Large intestine (tissue), 3 donors: ENCODE measurements at regions not wholly inside any gene's neighbourhood (a gene's known extent, or its start where the extent isn't known, plus 50 kb on each side); places are given as distances from the start of the nearest gene placed in this dataset.
"Not testable (repeated sequence)": the region's sequence is repeated elsewhere in the genome, so short reads cannot be mapped to it uniquely, and the experiment has no call there.

Experiments used
- DNase-seq, 2 donors: peaks; one replicate each; pipeline versions ENCODE4 v3.0.0 to v3.0.0-alpha.2; 2013
- H3K27ac ChIP-seq: one replicate; pipeline ENCODE4 v1.5.1; 2013; ENCODE audit warnings: low read length
- H3K27me3 ChIP-seq: 2 replicates; pipeline ENCODE4 v1.6.1; 2013; ENCODE audit warnings: low read length; ENCODE audit not compliant: control insufficient read depth, insufficient read depth
- H3K36me3 ChIP-seq: 2 replicates; pipeline ENCODE4 v1.6.1; 2013; ENCODE audit warnings: low read length; ENCODE audit not compliant: control insufficient read depth, insufficient read depth
- H3K4me1 ChIP-seq: one replicate; pipeline ENCODE4 v1.6.1; 2013; ENCODE audit warnings: low read length; ENCODE audit not compliant: control insufficient read depth, insufficient read depth
- H3K4me3 ChIP-seq: one replicate; pipeline ENCODE4 v1.5.1; 2013; ENCODE audit warnings: low read length
- H3K9me3 ChIP-seq: one replicate; pipeline ENCODE4 v1.6.1; 2013; ENCODE audit warnings: mild to moderate bottlenecking, low read depth, low read length, moderate library complexity; ENCODE audit not compliant: control insufficient read depth
- WGBS: methylation state at CpG from one replicate; pipeline ENCODE4 v1.1.5; 2013; ENCODE audit warnings: low lambda C conversion rate; ENCODE audit not compliant: insufficient coverage; 5-methylcytosine and 5-hydroxymethylcytosine counted together

DNA sequence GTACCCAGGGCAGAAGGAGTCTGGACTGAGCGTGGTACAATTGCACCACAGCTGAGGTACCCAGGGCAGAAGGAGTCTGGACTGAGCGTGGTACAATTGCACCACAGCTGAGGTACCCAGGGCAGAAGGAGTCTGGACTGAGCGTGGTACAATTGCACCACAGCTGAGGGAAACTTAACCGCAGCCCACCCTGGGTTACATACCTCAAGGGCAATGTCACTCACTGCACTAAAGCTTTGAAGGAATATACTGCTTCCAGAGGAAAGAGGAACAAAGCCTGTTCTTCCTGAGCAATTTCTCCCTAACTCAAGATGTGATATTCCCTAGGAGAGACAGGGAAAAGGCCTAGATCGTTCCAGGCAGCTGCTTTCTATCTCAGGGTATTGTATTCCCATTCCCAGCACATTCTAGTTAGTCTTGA lies 411.4 kb downstream of the LTN1 start:
- not testable (repeated sequence) for H3K4me3 ChIP-seq, H3K36me3 ChIP-seq, DNase-seq, H3K9me3 ChIP-seq, H3K27me3 ChIP-seq, H3K27ac ChIP-seq, H3K4me1 ChIP-seq
- no CpG with 5 or more reads among the region's 5 CpGs for WGBS

DNA sequence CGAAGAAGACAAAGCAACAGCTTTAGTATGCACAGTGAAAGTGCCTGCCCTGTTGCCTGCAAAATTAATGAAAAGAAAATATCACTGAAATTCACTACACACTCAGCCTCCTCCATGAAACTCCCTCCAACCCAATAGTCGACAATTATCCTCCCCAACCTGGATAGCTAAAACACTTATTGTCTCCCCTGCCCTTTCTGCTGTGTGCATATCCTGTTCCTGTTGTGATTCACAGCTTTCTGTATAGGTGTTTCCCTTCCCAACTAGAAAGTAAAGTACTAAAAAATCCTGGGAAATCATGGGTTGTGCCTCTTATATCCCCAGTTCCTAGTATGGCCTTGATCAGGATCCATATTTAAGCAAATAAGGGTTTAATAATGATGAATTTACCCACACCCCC lies 412.1 kb downstream of the LTN1 start:
- H3K9me3 ChIP-seq: no peaks in the 10 kb centered on the region
- no peaks in the 10 kb centered on the region for H3K36me3 ChIP-seq
- no peak for DNase-seq
- H3K4me1 ChIP-seq: no peaks in the 10 kb centered on the region
- H3K4me3 ChIP-seq: no peak overlapping the region
- no peak overlapping the region for H3K27ac ChIP-seq
- no peaks in the 10 kb centered on the region for H3K27me3 ChIP-seq
- 100% methylated on average over 1 of the region's 2 CpGs for WGBS

DNA sequence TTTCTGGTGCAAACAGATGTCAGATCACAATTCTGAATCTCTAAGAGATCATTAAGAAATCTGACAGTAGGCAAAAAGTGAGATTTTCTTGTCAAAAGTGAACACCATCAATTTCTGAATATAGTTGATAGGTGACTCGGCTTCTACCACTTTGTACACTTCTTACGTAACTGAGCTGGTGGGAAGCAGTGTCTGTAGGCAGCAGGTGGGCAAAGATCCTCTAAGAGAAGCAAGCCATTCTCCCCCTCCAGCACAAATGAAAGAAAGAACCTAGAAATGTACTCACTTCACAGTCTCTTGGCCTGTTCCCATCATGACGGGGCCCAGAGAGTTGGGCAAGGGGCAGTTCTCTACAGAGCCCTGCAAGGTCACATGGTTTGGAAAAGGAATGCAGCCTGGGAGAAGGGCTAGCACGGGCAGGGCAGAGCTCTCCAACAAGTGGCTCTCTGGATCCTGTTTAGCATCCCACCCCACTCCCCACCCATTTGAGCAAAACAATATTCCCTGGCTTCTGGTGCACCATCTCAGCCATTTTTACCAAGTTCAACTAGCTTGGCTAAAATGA lies 412.6 kb downstream of the LTN1 start:
- no peak overlapping the region for H3K4me3 ChIP-seq
- H3K36me3 ChIP-seq: no peaks in the 10 kb centered on the region
- H3K27me3 ChIP-seq: no peaks in the 10 kb centered on the region
- no peaks in the 10 kb centered on the region for H3K9me3 ChIP-seq
- WGBS: no CpG with 5 or more reads among the region's 4 CpGs
- no peak for DNase-seq
- H3K4me1 ChIP-seq: no peaks in the 10 kb centered on the region
- no peak overlapping the region for H3K27ac ChIP-seq

DNA sequence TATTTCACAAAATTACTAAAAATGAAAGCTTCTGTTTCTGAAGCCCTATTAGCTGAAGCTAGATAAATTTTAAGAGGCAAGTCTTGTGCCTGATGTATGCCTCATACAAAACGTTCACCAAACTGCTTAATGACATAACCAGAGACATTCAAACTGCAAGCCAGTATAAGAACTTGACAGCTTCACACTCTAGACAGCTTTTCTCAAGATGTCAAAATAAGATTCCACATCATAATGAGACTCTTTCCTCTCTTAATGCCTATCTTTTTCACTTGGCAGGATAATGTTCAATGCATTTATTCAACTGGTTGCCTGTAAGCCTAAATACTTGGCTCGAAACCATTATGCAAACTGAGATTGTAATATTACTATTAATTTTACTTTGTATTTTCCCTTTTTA lies 424.0 kb downstream of the LTN1 start:
- Histone ChIP-seq H3K27ac (no peak overlapping the region), H3K36me3 (no peaks in the 10 kb centered on the region), H3K4me3 (no peak overlapping the region), H3K27me3 (no peaks in the 10 kb centered on the region), H3K9me3 (peaks cover 3% of the 10 kb centered on the region), H3K4me1 (no peaks in the 10 kb centered on the region)
- DNase-seq: no peak
- 86% methylated on average over 1 of the region's 2 CpGs for WGBS

DNA sequence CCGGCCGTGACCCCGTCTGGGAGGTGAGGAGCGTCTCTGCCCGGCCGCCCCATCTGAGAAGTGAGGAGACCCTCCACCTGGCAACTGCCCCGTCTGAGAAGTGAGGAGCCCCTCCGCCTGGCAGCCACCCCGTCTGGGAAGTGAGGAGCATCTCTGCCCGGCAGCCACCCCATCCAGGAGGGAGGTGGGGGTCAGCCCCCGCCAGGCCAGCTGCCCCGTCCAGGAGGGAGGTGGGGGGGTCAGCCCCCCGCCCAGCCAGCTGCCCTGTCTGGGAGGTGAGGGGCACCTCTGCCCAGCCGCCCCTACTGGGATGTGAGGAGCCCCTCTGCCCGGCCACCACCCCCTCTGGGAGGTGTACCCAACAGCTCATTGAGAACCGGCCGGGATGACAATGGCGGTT lies 428.7 kb downstream of the LTN1 start:
- H3K27me3 ChIP-seq, H3K4me1 ChIP-seq, DNase-seq, H3K4me3 ChIP-seq, H3K27ac ChIP-seq, H3K36me3 ChIP-seq: not testable (repeated sequence)
- no CpG with 5 or more reads among the region's 18 CpGs for WGBS
- H3K9me3 ChIP-seq: peaks cover 13% of the 10 kb centered on the region

DNA sequence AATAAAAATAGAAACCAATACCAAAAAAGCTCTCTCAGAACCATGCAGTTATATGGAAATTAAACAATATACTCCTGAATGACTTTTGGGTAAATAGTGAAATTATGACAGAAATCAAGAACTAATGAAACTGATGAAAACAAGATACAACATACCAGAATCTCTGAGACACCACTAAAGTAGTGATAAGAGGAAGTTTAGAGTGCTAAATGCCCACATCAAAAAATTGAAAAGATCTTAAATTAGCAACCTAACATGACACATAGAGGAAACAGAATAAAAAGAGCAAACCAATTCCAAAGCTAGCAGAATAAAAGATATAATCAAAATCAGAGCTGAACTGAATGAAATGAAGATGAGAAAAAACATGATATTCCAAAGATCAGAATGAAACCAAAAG lies 430.9 kb downstream of the LTN1 start:
- no peak overlapping the region for H3K4me3 ChIP-seq
- no peak overlapping the region for H3K27ac ChIP-seq
- H3K27me3 ChIP-seq: no peaks in the 10 kb centered on the region
- no peaks in the 10 kb centered on the region for H3K4me1 ChIP-seq
- H3K36me3 ChIP-seq: no peaks in the 10 kb centered on the region
- no peak for DNase-seq
- H3K9me3 ChIP-seq: peaks cover 13% of the 10 kb centered on the region

DNA sequence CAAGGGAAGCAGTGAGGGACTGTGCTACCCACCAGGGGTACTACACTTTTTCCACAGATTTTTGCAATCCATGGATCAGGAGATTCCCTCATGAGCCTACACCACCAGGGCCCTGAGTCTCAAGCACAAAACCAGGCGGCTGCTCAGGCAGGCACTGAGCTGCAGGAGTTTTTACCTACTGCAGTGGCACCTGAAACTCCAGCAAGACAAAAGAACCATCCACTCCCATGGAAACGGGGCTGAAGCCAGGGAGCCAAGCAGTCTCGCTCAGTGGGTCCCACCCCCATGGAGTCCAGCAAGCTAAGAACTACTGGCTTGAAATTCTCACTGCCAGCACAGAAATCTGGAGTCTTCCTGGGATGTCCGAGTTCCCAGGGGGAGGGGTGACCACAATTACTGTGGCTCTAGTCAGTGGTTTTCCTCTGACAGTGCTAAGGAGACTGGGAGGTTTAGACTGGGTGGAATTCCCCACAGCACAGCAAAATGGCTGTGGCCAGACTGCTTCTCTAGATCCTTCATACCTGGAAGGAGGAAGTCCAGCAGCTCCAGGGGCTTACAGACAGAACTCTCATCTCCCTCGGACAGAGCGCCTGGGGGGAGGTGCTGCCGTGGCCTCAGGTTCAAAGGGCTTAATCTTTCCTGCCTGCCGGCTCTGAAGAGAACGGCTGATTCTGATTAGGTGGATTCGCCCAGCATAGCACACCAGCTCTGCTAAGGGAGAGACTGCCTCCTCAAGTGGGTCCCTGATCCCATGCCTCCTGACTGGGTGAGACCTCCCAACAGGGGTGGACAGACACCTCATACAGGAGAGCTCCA lies 437.8 kb downstream of the LTN1 start:
- Histone ChIP-seq H3K4me1 (no peaks in the 10 kb centered on the region), H3K9me3 (peaks cover 4% of the 10 kb centered on the region), H3K27me3 (no peaks in the 10 kb centered on the region), H3K36me3 (no peaks in the 10 kb centered on the region), H3K27ac (no peak overlapping the region), H3K4me3 (no peak overlapping the region)
- no CpG with 5 or more reads among the region's 10 CpGs for WGBS
- DNase-seq: no peak

DNA sequence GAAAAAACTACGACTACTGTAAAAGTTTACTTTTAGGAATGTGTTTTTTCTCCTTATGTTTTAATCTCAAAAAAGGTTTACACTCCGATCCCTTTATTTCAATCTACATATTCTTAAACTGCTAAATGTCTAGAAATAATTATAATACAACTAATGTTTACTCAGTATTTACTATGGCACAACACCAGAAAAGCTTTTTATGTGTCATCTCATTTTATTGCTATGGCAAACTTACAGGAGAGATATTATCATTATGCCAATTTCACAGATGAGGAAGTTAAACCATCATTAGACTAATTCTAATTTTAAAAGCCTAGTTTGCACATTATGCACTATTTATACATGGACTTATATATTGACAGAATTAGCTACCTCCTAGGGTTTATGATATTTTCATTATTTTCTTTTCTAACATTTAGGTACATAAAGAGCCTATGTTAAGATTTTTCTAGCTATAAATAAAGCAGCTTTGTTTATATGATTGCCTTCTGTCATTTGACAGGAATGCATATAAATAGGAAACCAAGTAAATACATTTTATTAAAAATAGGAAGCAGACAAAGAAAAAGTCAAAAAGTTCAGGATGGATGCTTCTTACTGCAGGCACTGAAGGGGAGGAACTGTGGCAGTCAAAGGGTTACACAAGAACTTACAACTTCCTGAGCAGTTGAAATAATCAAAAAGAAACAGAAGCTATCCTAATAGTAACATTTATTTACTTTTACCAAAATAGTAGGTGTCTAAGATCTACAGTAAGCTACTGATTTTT lies 442.4 kb downstream of the LTN1 start:
- H3K9me3 ChIP-seq: no peaks in the 10 kb centered on the region
- DNase-seq: no peak
- H3K36me3 ChIP-seq: no peaks in the 10 kb centered on the region
- H3K4me1 ChIP-seq: no peaks in the 10 kb centered on the region
- H3K27me3 ChIP-seq: no peaks in the 10 kb centered on the region
- H3K4me3 ChIP-seq: no peak overlapping the region
- H3K27ac ChIP-seq: no peak overlapping the region
- 100% methylated on average over 1 of the region's 2 CpGs for WGBS

DNA sequence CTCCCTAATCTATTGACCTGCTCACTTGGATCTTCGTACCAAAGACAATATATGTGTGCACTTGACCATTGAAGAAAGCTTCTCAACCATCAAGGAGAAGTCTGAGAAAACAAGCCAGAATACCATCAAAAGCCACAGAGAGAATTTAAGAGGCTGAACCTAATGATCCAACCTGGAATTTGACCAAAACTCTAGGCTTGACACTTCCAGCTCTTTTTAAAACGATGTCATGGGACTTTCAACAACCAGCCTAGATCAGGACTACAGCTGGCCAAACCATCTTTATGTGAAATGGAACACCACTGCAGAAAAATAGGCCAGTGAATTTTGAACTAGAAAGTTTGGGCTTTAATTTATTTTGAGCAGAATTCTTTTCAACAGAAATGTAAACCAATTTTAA lies 444.4 kb downstream of the LTN1 start:
- H3K4me1 ChIP-seq: no peaks in the 10 kb centered on the region
- no peaks in the 10 kb centered on the region for H3K36me3 ChIP-seq
- H3K4me3 ChIP-seq: no peak overlapping the region
- 100% methylated on average over 1 of the region's 2 CpGs for WGBS
- no peak overlapping the region for H3K27ac ChIP-seq
- no peak for DNase-seq
- H3K27me3 ChIP-seq: no peaks in the 10 kb centered on the region
- H3K9me3 ChIP-seq: no peaks in the 10 kb centered on the region

DNA sequence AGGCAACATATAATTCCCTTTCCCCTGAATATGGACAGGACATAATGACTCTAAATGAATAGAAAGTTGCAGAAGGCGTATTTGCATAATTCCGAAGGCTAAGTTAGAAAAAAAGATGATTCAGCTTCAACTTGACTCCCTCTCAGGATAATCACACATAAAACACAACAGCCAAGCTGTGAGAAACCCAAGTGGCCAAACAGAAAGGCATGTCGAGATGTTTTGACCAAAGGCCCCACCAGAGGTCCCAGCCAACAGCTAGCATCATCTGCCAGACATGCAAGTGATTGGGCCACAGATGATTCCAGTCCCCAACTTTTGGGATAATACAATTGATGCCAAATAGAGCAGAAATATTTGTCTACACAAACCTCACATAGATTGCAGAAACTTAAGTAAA lies 444.9 kb downstream of the LTN1 start:
- Histone ChIP-seq H3K4me1 (no peaks in the 10 kb centered on the region), H3K27ac (no peak overlapping the region), H3K27me3 (no peaks in the 10 kb centered on the region), H3K9me3 (no peaks in the 10 kb centered on the region), H3K36me3 (no peaks in the 10 kb centered on the region), H3K4me3 (no peak overlapping the region)
- WGBS: no CpG with 5 or more reads among the region's 3 CpGs
- no peak for DNase-seq
